HepG2 (cell line): ENCODE measurements at regions not wholly inside any gene's neighbourhood (a gene's known extent, or its start where the extent isn't known, plus 50 kb on each side); places are given as distances from the start of the nearest gene placed in this dataset.

Source experiments
- ATAC-seq: fragments of 200-7000 bp; cut with Tn5 transposase; 3 replicates; pipeline ENCODE4 v1.9.1; 2020; ENCODE audit warnings: mild to moderate bottlenecking, moderate library complexity
- BruUV-seq: library from RNA; stranded (reverse); fragments of 400-500 nt; replicated peaks from 2 replicates; lab custom pipeline; 2021; lab: Mats Ljungman, UMichigan
- CTCF ChIA-PET: fragments of 300-600 bp; formaldehyde crosslinking; extraction: SDS; loops from one replicate; lab custom pipeline; 2021; ENCODE audit warnings: low total read pairs, inconsistent platforms, low intra/inter-chr PET ratio; lab: Yijun Ruan, JAX
- POLR2A ChIA-PET: fragments of 350-600 bp; sonication (Branson Sonifier 250); formaldehyde crosslinking; loops from one replicate; lab custom pipeline; 2020; ENCODE audit warnings: antibody characterized with exemption, inconsistent platforms; lab: Yijun Ruan, JAX
- DNase-seq: peaks from one replicate; pipeline ENCODE4 v3.0.0-alpha.2; 2015; ENCODE audit warnings: low spot score
- FAIRE-seq: peaks from 3 replicates; lab custom pipeline; 2011; peaks lifted over from hg19 to GRCh38; lab: Jason Lieb, UNC
- H2AFZ ChIP-seq: one replicate; pipeline ENCODE4 v1.6.1; 2011; ENCODE audit warnings: low read length, inconsistent platforms
- H3K27ac ChIP-seq: fragments of 300-600 bp; 3 replicates; pipeline ENCODE4 v1.8.0; 2011; ENCODE audit warnings: mixed run types, mild to moderate bottlenecking, mixed read lengths, low read length, inconsistent platforms; ENCODE audit not compliant: insufficient read depth; ENCODE audit errors: extremely low read length
- H3K27me3 ChIP-seq, 2 experiments: fragments of 200-600 bp in 1 of 2; 2 replicates in 1 of 2; 3 replicates in 1 of 2; pipeline versions ENCODE4 v1.6.0 to v1.8.0; 2011; ENCODE audit warnings: low read length in 2 of 2, mild to moderate bottlenecking in 2 of 2, moderate library complexity in 2 of 2, inconsistent platforms in 1 of 2; ENCODE audit not compliant: insufficient read depth in 2 of 2, control insufficient read depth in 1 of 2
- H3K36me3 ChIP-seq, 2 experiments: fragments of 200-600 bp in 1 of 2; replicated peaks in 1 of 2; 2 replicates in 1 of 2; 3 replicates in 1 of 2; pipeline versions ENCODE4 v1.5.1 to v1.8.0; 2011; ENCODE audit warnings: low read length in 2 of 2, inconsistent platforms in 1 of 2; ENCODE audit not compliant: insufficient read depth in 2 of 2, control insufficient read depth in 1 of 2
- H3K4me1 ChIP-seq: 2 replicates; pipeline ENCODE4 v1.5.1; 2012; ENCODE audit warnings: low read length, inconsistent platforms; ENCODE audit not compliant: insufficient read depth
- H3K4me2 ChIP-seq: 2 replicates; pipeline ENCODE4 v1.6.0; 2011; ENCODE audit warnings: low read depth, low read length, inconsistent platforms
- H3K4me3 ChIP-seq, 3 experiments: fragments of 200-600 bp in 1 of 3; sonication (generic), shearing (Covaris generic) in 1 of 3; replicated peaks in 1 of 3; 2 replicates each; pipeline ENCODE4 v1.5.1; 2011 to 2016; ENCODE audit warnings: low read length in 3 of 3, inconsistent platforms in 2 of 3, low read depth in 2 of 3, mild to moderate bottlenecking in 2 of 3, control low read depth in 1 of 3, mixed read lengths in 1 of 3; ENCODE audit not compliant: insufficient read depth in 1 of 3
- H3K79me2 ChIP-seq: one replicate; pipeline ENCODE4 v1.6.1; 2011; ENCODE audit warnings: low read length, inconsistent platforms; ENCODE audit not compliant: insufficient read depth
- H3K9ac ChIP-seq: 2 replicates; pipeline ENCODE4 v1.6.0; 2011; ENCODE audit warnings: mild to moderate bottlenecking, low read depth, low read length, inconsistent platforms; ENCODE audit not compliant: insufficient read depth
- H3K9me3 ChIP-seq: 2 replicates; pipeline ENCODE4 v1.5.1; 2012; ENCODE audit warnings: mild to moderate bottlenecking, low read length
- H4K20me1 ChIP-seq: 2 replicates; pipeline ENCODE4 v1.6.0; 2011; ENCODE audit warnings: inconsistent platforms, mild to moderate bottlenecking, low read length, moderate library complexity; ENCODE audit not compliant: insufficient read depth
- ATF5 ChIP-seq: sonication (generic); formaldehyde crosslinking; IDR thresholded peaks from 2 replicates; pipeline ENCODE4 v1.4.0; 2020; ENCODE audit warnings: mild to moderate bottlenecking, low read depth, missing genetic modification reagents
- MLLT10 ChIP-seq: sonication (generic); formaldehyde crosslinking; IDR thresholded peaks from 2 replicates; pipeline ENCODE4 v1.4.0; 2020; ENCODE audit warnings: missing genetic modification reagents
- STAG1 ChIP-seq: sonication (generic); formaldehyde crosslinking; IDR thresholded peaks from 2 replicates; pipeline ENCODE4 v1.4.0; 2020; ENCODE audit warnings: missing genetic modification reagents
- TEAD2 ChIP-seq: sonication (generic); formaldehyde crosslinking; IDR thresholded peaks from 2 replicates; pipeline ENCODE4 v1.9.0; 2021; ENCODE audit warnings: missing genetic modification reagents
- ZNF180 ChIP-seq: sonication (generic); formaldehyde crosslinking; IDR thresholded peaks from 2 replicates; pipeline ENCODE4 v1.4.0; 2020; ENCODE audit warnings: low read depth, missing genetic modification reagents, borderline replicate concordance
- ZNF234 ChIP-seq: sonication (generic); formaldehyde crosslinking; conservative IDR thresholded peaks from 2 replicates; pipeline ENCODE4 v1.5.1; 2020; ENCODE audit warnings: mild to moderate bottlenecking, missing genetic modification reagents
- ZNF251 ChIP-seq: sonication (generic); formaldehyde crosslinking; IDR thresholded peaks from 2 replicates; pipeline ENCODE4 v1.9.0; 2021; ENCODE audit warnings: mild to moderate bottlenecking, missing genetic modification reagents
- ZNF562 ChIP-seq: sonication (generic); formaldehyde crosslinking; IDR thresholded peaks from 2 replicates; pipeline ENCODE4 v1.8.0; 2022; ENCODE audit warnings: missing genetic modification reagents, borderline replicate concordance
- ZNF737 ChIP-seq: sonication (generic); formaldehyde crosslinking; IDR thresholded peaks from 2 replicates; pipeline ENCODE4 v1.5.0; 2020; ENCODE audit warnings: missing genetic modification reagents, mild to moderate bottlenecking, borderline replicate concordance
- WGBS: methylation state at CpG from one replicate; pipeline ENCODE4 v1.1.6; 2017; ENCODE audit warnings: low lambda C conversion rate; 5-methylcytosine and 5-hydroxymethylcytosine counted together
- in situ Hi-C: cut with HindIII; loops from 2 replicates; pipeline ENCODE4 v1.10.0; 2017; ENCODE audit warnings: low pct_unique_long_range_greater_than_20kb; ENCODE audit not compliant: extremely low pct_ligation_motif_present
- intact Hi-C: fragments of 100-400 bp; cut with micrococcal nuclease; formaldehyde crosslinking; loops from one replicate; pipeline ENCODE4 v1.10.0; 2022; ENCODE audit not compliant: unreplicated experiment
- TF ChIP-seq, protein P1 (sequence below): sonication (generic); formaldehyde crosslinking; IDR thresholded peaks from 2 replicates; pipeline ENCODE4 v1.5.0; 2020; ENCODE audit warnings: mild to moderate bottlenecking, low read depth, missing genetic modification reagents, borderline replicate concordance
- TF ChIP-seq, protein P2 (sequence below): sonication (generic); IDR thresholded peaks from 2 replicates; pipeline ENCODE4 v1.6.1; 2016; ENCODE audit warnings: low read depth, borderline replicate concordance

GRCh38 chr3:130823996-130824395 lies 69.9 kb upstream of the ATP2C1 start:
- TF ChIP-seq ATF5 (CRISPR knock-in tag): no peak
- TF ChIP-seq MLLT10: no peak
- no peak for TF ChIP-seq ZNF737 (CRISPR knock-in tag)
- TF ChIP-seq ZNF180 (CRISPR knock-in tag): no peak
- TF ChIP-seq STAG1 (CRISPR knock-in tag): no peak
- TF ChIP-seq TEAD2 (CRISPR knock-in tag): no peak
- TF ChIP-seq, protein P1, sequence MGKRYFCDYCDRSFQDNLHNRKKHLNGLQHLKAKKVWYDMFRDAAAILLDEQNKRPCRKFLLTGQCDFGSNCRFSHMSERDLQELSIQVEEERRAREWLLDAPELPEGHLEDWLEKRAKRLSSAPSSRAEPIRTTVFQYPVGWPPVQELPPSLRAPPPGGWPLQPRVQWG (CRISPR knock-in tag): no peak
- TF ChIP-seq, protein P2, sequence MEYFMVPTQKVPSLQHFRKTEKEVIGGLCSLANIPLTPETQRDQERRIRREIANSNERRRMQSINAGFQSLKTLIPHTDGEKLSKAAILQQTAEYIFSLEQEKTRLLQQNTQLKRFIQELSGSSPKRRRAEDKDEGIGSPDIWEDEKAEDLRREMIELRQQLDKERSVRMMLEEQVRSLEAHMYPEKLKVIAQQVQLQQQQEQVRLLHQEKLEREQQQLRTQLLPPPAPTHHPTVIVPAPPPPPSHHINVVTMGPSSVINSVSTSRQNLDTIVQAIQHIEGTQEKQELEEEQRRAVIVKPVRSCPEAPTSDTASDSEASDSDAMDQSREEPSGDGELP: no peak
- TF ChIP-seq ZNF562: no peak
- TF ChIP-seq ZNF251 (CRISPR knock-in tag): no peak
- no peak for TF ChIP-seq ZNF234 (CRISPR knock-in tag)
- H3K27ac ChIP-seq: no peak overlapping the region
- H3K4me1 ChIP-seq: no peaks in the 10 kb centered on the region
- no TSS peak for BruUV-seq
- in situ Hi-C loops (no loop called here), intact Hi-C loops (no loop called here)
- H3K4me2 ChIP-seq: no peak overlapping the region
- H3K36me3 ChIP-seq: no peaks in the 10 kb centered on the region
- CTCF ChIA-PET: no interaction called here
- H3K9me3 ChIP-seq: no peaks in the 10 kb centered on the region
- no peak for ATAC-seq
- no peak overlapping the region for H3K9ac ChIP-seq
- no peaks in the 10 kb centered on the region for H3K79me2 ChIP-seq
- no peak overlapping the region for H3K4me3 ChIP-seq
- H2AFZ ChIP-seq: no peak overlapping the region
- no peak for FAIRE-seq
- H4K20me1 ChIP-seq: no peaks in the 10 kb centered on the region
- POLR2A ChIA-PET: no interaction called here
- no peaks in the 10 kb centered on the region for H3K27me3 ChIP-seq
- WGBS: 0% methylated on average over 1 of the region's 1 CpG
- no peak for DNase-seq
